Loucy (cell line): ENCODE measurements at regions not wholly inside any gene's neighbourhood (a gene's known extent, or its start where the extent isn't known, plus 50 kb on each side); places are given as distances from the start of the nearest gene placed in this dataset.

Experiments
- H2AFZ ChIP-seq: fragments of 200-600 bp; sonication (generic); 2 replicates; pipeline ENCODE4 v1.6.0; 2016; ENCODE audit warnings: antibody characterized with exemption, mild to moderate bottlenecking, low read length, moderate library complexity
- H3F3A ChIP-seq: fragments of 200-600 bp; 2 replicates; pipeline ENCODE4 v1.6.0; 2016; ENCODE audit warnings: antibody characterized with exemption, low read depth, mild to moderate bottlenecking
- H3K27me3 ChIP-seq: fragments of 200-600 bp; sonication (generic); 2 replicates; pipeline ENCODE4 v1.6.1; 2014; ENCODE audit warnings: low read length, mild to moderate bottlenecking; ENCODE audit not compliant: insufficient read depth, poor library complexity, severe bottlenecking
- H3K36me3 ChIP-seq: fragments of 200-600 bp; sonication (generic); 2 replicates; pipeline ENCODE4 v1.6.1; 2016; ENCODE audit warnings: low read length; ENCODE audit not compliant: insufficient read depth
- H3K4me1 ChIP-seq: fragments of 200-600 bp; sonication (generic); 2 replicates; pipeline ENCODE4 v1.5.1; 2014; ENCODE audit warnings: low read length, mild to moderate bottlenecking; ENCODE audit not compliant: insufficient read depth, poor library complexity, severe bottlenecking
- H3K4me2 ChIP-seq: fragments of 200-600 bp; sonication (generic); 2 replicates; pipeline ENCODE4 v1.6.0; 2014; ENCODE audit warnings: antibody characterized with exemption, low read length, low read depth, mild to moderate bottlenecking; ENCODE audit not compliant: poor library complexity, severe bottlenecking
- H3K4me3 ChIP-seq: fragments of 200-600 bp; sonication (generic); 2 replicates; pipeline ENCODE4 v1.5.1; 2014; ENCODE audit warnings: low read length, mild to moderate bottlenecking, mixed read lengths; ENCODE audit not compliant: poor library complexity, severe bottlenecking
- H3K79me2 ChIP-seq: fragments of 200-600 bp; sonication (generic); 2 replicates; pipeline ENCODE4 v1.6.1; 2014; ENCODE audit warnings: low read length; ENCODE audit not compliant: insufficient read depth
- H3K9ac ChIP-seq: fragments of 200-600 bp; sonication (generic); 2 replicates; pipeline ENCODE4 v1.6.0; 2014; ENCODE audit warnings: mild to moderate bottlenecking, low read depth, low read length, moderate library complexity; ENCODE audit not compliant: poor library complexity, severe bottlenecking
- H3K9me2 ChIP-seq: fragments of 200-600 bp; sonication (generic); replicated peaks from 2 replicates; pipeline ENCODE4 v1.6.1; 2016; ENCODE audit warnings: low read depth, low read length, mixed read lengths
- H3K9me3 ChIP-seq: fragments of 200-600 bp; sonication (generic); 2 replicates; pipeline ENCODE4 v1.6.1; 2014; ENCODE audit warnings: mild to moderate bottlenecking, antibody characterized with exemption, low read length, low read depth; ENCODE audit not compliant: insufficient read depth
- H4K20me1 ChIP-seq: fragments of 200-600 bp; sonication (generic); 2 replicates; pipeline ENCODE4 v1.6.0; 2014; ENCODE audit warnings: antibody characterized with exemption, low read length, mild to moderate bottlenecking; ENCODE audit not compliant: insufficient read depth, poor library complexity, severe bottlenecking
- EZH2phosphoT487 ChIP-seq: fragments of 200-600 bp; IDR thresholded peaks from 2 replicates; pipeline ENCODE4 v1.6.1; 2018; ENCODE audit warnings: antibody characterized with exemption, mild to moderate bottlenecking, moderate library complexity, borderline replicate concordance
- TF ChIP-seq, protein P1 (sequence below): fragments of 200-600 bp; sonication (generic); conservative IDR thresholded peaks from 2 replicates; pipeline ENCODE4 v1.5.1; 2014; ENCODE audit warnings: mild to moderate bottlenecking, antibody characterized with exemption, low read length

DNA sequence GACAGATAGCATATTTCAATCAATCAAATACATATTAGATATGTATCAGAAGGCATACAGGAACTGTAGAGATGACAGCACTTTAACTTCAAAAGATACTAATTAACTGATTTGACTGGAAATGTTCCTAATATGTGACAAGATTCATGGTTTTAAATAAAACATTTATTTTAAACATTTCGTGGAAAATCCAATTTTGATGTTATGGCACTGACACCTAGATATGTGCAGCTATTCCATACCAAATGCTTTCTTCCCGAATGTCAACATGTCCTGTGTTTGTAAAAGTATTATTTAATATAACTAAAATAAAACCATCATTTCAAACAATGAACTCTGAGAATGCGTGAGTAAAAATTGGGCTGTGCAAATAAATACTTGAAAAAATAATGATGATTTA, 1209.3 kb downstream of the NSUN3 start:
- no peaks in the 10 kb centered on the region for H3K4me1 ChIP-seq
- H3K9ac ChIP-seq = no peak overlapping the region
- H3K9me3 ChIP-seq = no peaks in the 10 kb centered on the region
- no peaks in the 10 kb centered on the region for H3F3A ChIP-seq
- TF ChIP-seq, protein P1, sequence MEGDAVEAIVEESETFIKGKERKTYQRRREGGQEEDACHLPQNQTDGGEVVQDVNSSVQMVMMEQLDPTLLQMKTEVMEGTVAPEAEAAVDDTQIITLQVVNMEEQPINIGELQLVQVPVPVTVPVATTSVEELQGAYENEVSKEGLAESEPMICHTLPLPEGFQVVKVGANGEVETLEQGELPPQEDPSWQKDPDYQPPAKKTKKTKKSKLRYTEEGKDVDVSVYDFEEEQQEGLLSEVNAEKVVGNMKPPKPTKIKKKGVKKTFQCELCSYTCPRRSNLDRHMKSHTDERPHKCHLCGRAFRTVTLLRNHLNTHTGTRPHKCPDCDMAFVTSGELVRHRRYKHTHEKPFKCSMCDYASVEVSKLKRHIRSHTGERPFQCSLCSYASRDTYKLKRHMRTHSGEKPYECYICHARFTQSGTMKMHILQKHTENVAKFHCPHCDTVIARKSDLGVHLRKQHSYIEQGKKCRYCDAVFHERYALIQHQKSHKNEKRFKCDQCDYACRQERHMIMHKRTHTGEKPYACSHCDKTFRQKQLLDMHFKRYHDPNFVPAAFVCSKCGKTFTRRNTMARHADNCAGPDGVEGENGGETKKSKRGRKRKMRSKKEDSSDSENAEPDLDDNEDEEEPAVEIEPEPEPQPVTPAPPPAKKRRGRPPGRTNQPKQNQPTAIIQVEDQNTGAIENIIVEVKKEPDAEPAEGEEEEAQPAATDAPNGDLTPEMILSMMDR = no peak
- no peak for TF ChIP-seq EZH2phosphoT487
- no peaks in the 10 kb centered on the region for H3K36me3 ChIP-seq
- H3K9me2 ChIP-seq = no peaks in the 10 kb centered on the region
- no peak overlapping the region for H3K4me3 ChIP-seq
- no peak overlapping the region for H3K4me2 ChIP-seq
- H3K79me2 ChIP-seq = no peaks in the 10 kb centered on the region
- no peaks in the 10 kb centered on the region for H3K27me3 ChIP-seq
- no peaks in the 10 kb centered on the region for H4K20me1 ChIP-seq
- no peak overlapping the region for H2AFZ ChIP-seq

DNA sequence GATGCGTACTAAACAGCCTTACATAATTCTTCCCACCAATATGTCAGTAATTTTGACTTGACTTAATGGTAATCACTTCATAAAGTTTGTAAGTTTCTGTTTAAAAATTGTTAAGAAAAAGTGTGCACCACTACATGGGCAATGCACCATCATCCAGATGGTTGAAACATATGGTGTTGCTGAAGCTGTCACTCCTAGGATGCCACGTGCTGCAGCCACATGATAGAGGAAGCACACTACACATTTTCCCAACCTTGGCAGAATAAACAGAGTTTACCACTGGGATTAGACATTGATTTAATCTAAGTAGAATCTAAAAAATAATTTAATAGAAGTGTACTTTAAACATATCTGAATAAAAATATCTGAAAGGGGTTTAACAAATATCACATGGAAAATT, 1209.9 kb downstream of the NSUN3 start:
- no peak overlapping the region for H3K4me2 ChIP-seq
- no peak overlapping the region for H3K4me3 ChIP-seq
- H3K79me2 ChIP-seq = no peaks in the 10 kb centered on the region
- no peaks in the 10 kb centered on the region for H3K27me3 ChIP-seq
- H3K9me2 ChIP-seq = no peaks in the 10 kb centered on the region
- H3K4me1 ChIP-seq = no peaks in the 10 kb centered on the region
- H3K9ac ChIP-seq = no peak overlapping the region
- no peaks in the 10 kb centered on the region for H3K9me3 ChIP-seq
- H3K36me3 ChIP-seq = no peaks in the 10 kb centered on the region
- H3F3A ChIP-seq = no peaks in the 10 kb centered on the region
- no peaks in the 10 kb centered on the region for H4K20me1 ChIP-seq
- TF ChIP-seq EZH2phosphoT487 = no peak
- TF ChIP-seq, protein P1 = no peak
- no peak overlapping the region for H2AFZ ChIP-seq

GRCh38 chr3:95277613-95278012, 1214.8 kb downstream of the NSUN3 start:
- Histone ChIP-seq H3F3A (no peaks in the 10 kb centered on the region), H2AFZ (no peak overlapping the region), H3K79me2 (no peaks in the 10 kb centered on the region), H3K9me2 (no peaks in the 10 kb centered on the region), H3K27me3 (no peaks in the 10 kb centered on the region), H3K4me2 (no peak overlapping the region), H3K36me3 (no peaks in the 10 kb centered on the region), H4K20me1 (no peaks in the 10 kb centered on the region), H3K4me3 (no peak overlapping the region), H3K4me1 (no peaks in the 10 kb centered on the region), H3K9ac (no peak overlapping the region), H3K9me3 (no peaks in the 10 kb centered on the region)
- TF ChIP-seq EZH2phosphoT487 = no peak

- H3K9ac ChIP-seq = no peak overlapping the region
- no peaks in the 10 kb centered on the region for H4K20me1 ChIP-seq
- H3F3A ChIP-seq = no peaks in the 10 kb centered on the region
- no peak overlapping the region for H2AFZ ChIP-seq
- H3K9me3 ChIP-seq = no peaks in the 10 kb centered on the region
- no peak for TF ChIP-seq EZH2phosphoT487
- TF ChIP-seq, protein P1 = no peak
- no peak overlapping the region for H3K4me2 ChIP-seq
- H3K4me3 ChIP-seq = no peak overlapping the region
- H3K9me2 ChIP-seq = no peaks in the 10 kb centered on the region
- no peaks in the 10 kb centered on the region for H3K36me3 ChIP-seq
- H3K79me2 ChIP-seq = no peaks in the 10 kb centered on the region
- no peaks in the 10 kb centered on the region for H3K27me3 ChIP-seq
- H3K4me1 ChIP-seq = no peaks in the 10 kb centered on the region
These were observed 1218.0 kb downstream of the NSUN3 start for GRCh38 chr3:95280711-95281352.
